Upper lobe of left lung (tissue), 6 donors: ENCODE measurements at regions not wholly inside any gene's neighbourhood (a gene's known extent, or its start where the extent isn't known, plus 50 kb on each side); places are given as distances from the start of the nearest gene placed in this dataset.
"Not testable (repeated sequence)": the region's sequence is repeated elsewhere in the genome, so short reads cannot be mapped to it uniquely, and the experiment has no call there.

ENCODE experiments used
- ATAC-seq, 2 donors: fragments of 200-7000 bp; cut with Tn5 transposase; one replicate each; pipeline ENCODE4 v1.9.1; 2022; ENCODE audit warnings: mild to moderate bottlenecking in 2 of 2, moderate library complexity in 2 of 2; ENCODE audit not compliant: low FRiP score in 2 of 2
- DNase-seq, 2 donors: peaks; one replicate each; pipeline ENCODE4 v3.0.0-alpha.2; 2019 to 2020
- H3K27ac ChIP-seq, 4 donors: fragments of 200-600 bp; sonication (generic); one replicate each; pipeline ENCODE4 v1.5.1; 2016 to 2019
- H3K27me3 ChIP-seq, 4 donors: fragments of 200-600 bp; sonication (generic); one replicate each; pipeline ENCODE4 v1.5.1; 2017 to 2019
- H3K36me3 ChIP-seq, 4 donors: fragments of 200-600 bp; sonication (generic); one replicate each; pipeline ENCODE4 v1.5.1; 2016 to 2019
- H3K4me1 ChIP-seq, 4 donors: fragments of 200-600 bp; sonication (generic); one replicate each; pipeline ENCODE4 v1.5.1; 2018 to 2019
- H3K4me3 ChIP-seq, 4 donors: fragments of 200-600 bp; sonication (generic); one replicate each; pipeline ENCODE4 v1.5.1; 2017 to 2019; ENCODE audit warnings: mild to moderate bottlenecking in 2 of 4, moderate library complexity in 1 of 4
- H3K9me3 ChIP-seq, 4 donors: fragments of 200-600 bp; sonication (generic); one replicate each; pipeline ENCODE4 v1.5.1; 2018 to 2019
- CTCF ChIP-seq, 6 experiments: fragments of 450-650 bp in 4 of 6; fragments of 200-600 bp in 2 of 6; sonication (generic) in 2 of 6; IDR thresholded peaks; one replicate each; pipeline ENCODE4 v1.5.1; 2016 to 2019; ENCODE audit warnings: antibody characterized with exemption in 6 of 6
- EP300 ChIP-seq, 4 donors: sonication (generic); formaldehyde crosslinking; IDR thresholded peaks; one replicate each; pipeline ENCODE4 v1.5.1; 2017; ENCODE audit warnings: antibody characterized with exemption in 4 of 4, control low read depth in 2 of 4
- POLR2A ChIP-seq, 4 donors: fragments of 450-650 bp; IDR thresholded peaks; one replicate each; pipeline ENCODE4 v1.5.1; 2016 to 2017; ENCODE audit warnings: antibody characterized with exemption in 4 of 4, mild to moderate bottlenecking in 2 of 4
- POLR2AphosphoS5 ChIP-seq, 2 donors: sonication (generic); formaldehyde crosslinking; IDR thresholded peaks; one replicate each; pipeline ENCODE4 v1.5.1; 2017; ENCODE audit warnings: antibody characterized with exemption in 2 of 2
- WGBS, 2 donors: methylation state at CpG; one replicate each; pipeline ENCODE4 v1.1.5; 2017 to 2018; 5-methylcytosine and 5-hydroxymethylcytosine counted together
- donor health status: DM: no; HTN: no; CAD: no; lungs with moderate emphysema.
- donor health status: DM: no; HTN: yes; CAD: no; lungs with severe emphysema.

- WGBS, 2 donors: 73 to 86% methylated on average over 4 to 11 of the region's 11 CpGs
- no peak for DNase-seq
- H3K9me3 ChIP-seq: peaks cover 0 to 3% (median 0%) of the 10 kb centered on the region in 4 donors
- no peak overlapping the region for H3K27ac ChIP-seq
- H3K4me1 ChIP-seq: no peaks in the 10 kb centered on the region
- ATAC-seq: no peak
- no peaks in the 10 kb centered on the region for H3K27me3 ChIP-seq
- no peak overlapping the region for H3K4me3 ChIP-seq
- TF ChIP-seq POLR2A (IDR thresholded peaks at IDR 0.05) (no peak), CTCF (IDR thresholded peaks at IDR 0.05) (no peak), POLR2AphosphoS5 (IDR thresholded peaks at IDR 0.05) (no peak), EP300 (IDR thresholded peaks at IDR 0.05) (no peak)
- no peaks in the 10 kb centered on the region for H3K36me3 ChIP-seq
These were observed 152.2 kb downstream of the ARL4A start for GRCh38 chr7:12839508-12840153.

- not testable (repeated sequence) for H3K36me3 ChIP-seq, H3K4me3 ChIP-seq, ATAC-seq, H3K4me1 ChIP-seq, H3K27me3 ChIP-seq, H3K27ac ChIP-seq, DNase-seq
- H3K9me3 ChIP-seq: peaks cover 8 to 19% (median 12%) of the 10 kb centered on the region in 4 donors
These were observed 157.3 kb downstream of the ARL4A start for GRCh38 chr7:12844732-12845131.

- Histone ChIP-seq H3K9me3 (peaks cover 8 to 19% (median 12%) of the 10 kb centered on the region in 4 donors), H3K4me3 (no peak overlapping the region), H3K4me1 (no peaks in the 10 kb centered on the region), H3K36me3 (no peaks in the 10 kb centered on the region), H3K27me3 (no peaks in the 10 kb centered on the region), H3K27ac (no peak overlapping the region)
- ATAC-seq: no peak
- TF ChIP-seq EP300 (IDR thresholded peaks at IDR 0.05) (no peak), CTCF (IDR thresholded peaks at IDR 0.05) (no peak), POLR2A (IDR thresholded peaks at IDR 0.05) (no peak), POLR2AphosphoS5 (IDR thresholded peaks at IDR 0.05) (no peak)
- whole genome bisulfite sequencing, 2 donors: 80 to 90% methylated on average over 1 of the region's 1 CpG
- DNase-seq: no peak
These were observed 159.6 kb downstream of the ARL4A start for GRCh38 chr7:12847001-12847400.

GRCh38 chr7:12851142-12851541 lies 163.7 kb downstream of the ARL4A start:
- Histone ChIP-seq H3K4me1 (no peaks in the 10 kb centered on the region), H3K27me3 (no peaks in the 10 kb centered on the region), H3K4me3 (no peak overlapping the region), H3K9me3 (peaks cover 8 to 14% (median 11%) of the 10 kb centered on the region in 4 donors), H3K27ac (no peak overlapping the region), H3K36me3 (no peaks in the 10 kb centered on the region)
- no peak for ATAC-seq
- WGBS, 2 donors: 87 to 88% methylated on average over 3 of the region's 3 CpGs
- DNase-seq: no peak
- TF ChIP-seq POLR2AphosphoS5 (IDR thresholded peaks at IDR 0.05): no peak
- no peak for TF ChIP-seq CTCF (IDR thresholded peaks at IDR 0.05)
- TF ChIP-seq EP300 (IDR thresholded peaks at IDR 0.05): no peak
- no peak for TF ChIP-seq POLR2A (IDR thresholded peaks at IDR 0.05)

- Histone ChIP-seq H3K9me3 (peaks cover 2 to 7% (median 4%) of the 10 kb centered on the region in 4 donors), H3K27me3 (no peaks in the 10 kb centered on the region), H3K4me1 (no peaks in the 10 kb centered on the region), H3K27ac (no peak overlapping the region), H3K36me3 (no peaks in the 10 kb centered on the region), H3K4me3 (no peak overlapping the region)
- 81 to 84% methylated on average over 3 of the region's 3 CpGs for WGBS, 2 donors
- DNase-seq (no peak), ATAC-seq (no peak)
- no peak for TF ChIP-seq POLR2AphosphoS5 (IDR thresholded peaks at IDR 0.05)
- TF ChIP-seq EP300 (IDR thresholded peaks at IDR 0.05): no peak
- no peak for TF ChIP-seq POLR2A (IDR thresholded peaks at IDR 0.05)
These were observed 164.4 kb downstream of the ARL4A start for GRCh38 chr7:12851841-12852240.

- Histone ChIP-seq H3K9me3 (no peaks in the 10 kb centered on the region), H3K27me3 (no peaks in the 10 kb centered on the region), H3K4me3 (no peak overlapping the region), H3K36me3 (no peaks in the 10 kb centered on the region), H3K27ac (no peak overlapping the region), H3K4me1 (no peaks in the 10 kb centered on the region)
- 71 to 85% methylated on average over 4 of the region's 4 CpGs for WGBS, 2 donors
- no peak for TF ChIP-seq EP300 (IDR thresholded peaks at IDR 0.05)
- no peak for TF ChIP-seq POLR2AphosphoS5 (IDR thresholded peaks at IDR 0.05)
- no peak for TF ChIP-seq CTCF (IDR thresholded peaks at IDR 0.05)
- TF ChIP-seq POLR2A (IDR thresholded peaks at IDR 0.05): no peak
- DNase-seq (no peak), ATAC-seq (no peak)
These were observed 167.6 kb downstream of the ARL4A start for GRCh38 chr7:12855036-12855435.
